Left cardiac atrium (tissue), 4 donors: ENCODE measurements at regions not wholly inside any gene's neighbourhood (a gene's known extent, or its start where the extent isn't known, plus 50 kb on each side); places are given as distances from the start of the nearest gene placed in this dataset.
"Not testable (repeated sequence)": the region's sequence is repeated elsewhere in the genome, so short reads cannot be mapped to it uniquely, and the experiment has no call there.

ENCODE experiments used
- ATAC-seq, 2 donors: fragments of 200-7000 bp; cut with Tn5 transposase; one replicate each; pipeline ENCODE4 v1.9.1; 2020; ENCODE audit warnings: mild to moderate bottlenecking in 2 of 2, moderate library complexity in 2 of 2
- DNase-seq: peaks from one replicate; pipeline ENCODE4 v3.0.0-alpha.2; 2020
- intact Hi-C, 2 donors: fragments of 100-400 bp; cut with DNase I; formaldehyde crosslinking; loops; one replicate each; pipeline versions ENCODE4 v1.14.1 to v1.15.1; 2022 to 2023
- donor health status: DM: no; HTN: yes; CAD: no.
- donor health status: DM: no; HTN: yes; CAD: no; lungs with severe emphysema.
- donor health status: DM: yes; HTN: yes; CAD: no.
- donor health status: Dilated cardiomyopathy.

- no peak for ATAC-seq
- DNase-seq: no peak
- intact Hi-C loops: no loop called here
Measured at GRCh38 chr5:97554977-97555643, 372.1 kb upstream of the RIOK2 start.

GRCh38 chr5:97555644-97555981 lies 372.6 kb upstream of the RIOK2 start:
- ATAC-seq (no peak), DNase-seq (no peak)
- intact Hi-C loops: no loop called here

- DNase-seq: no peak
Measured at GRCh38 chr5:97559827-97560598, 377.0 kb upstream of the RIOK2 start.

GRCh38 chr5:97560599-97560993 lies 377.5 kb upstream of the RIOK2 start:
- DNase-seq: no peak
- no peak for ATAC-seq

More at GRCh38 chr5:97559827-97560598, 377.0 kb upstream of the RIOK2 start:
- intact Hi-C loops: no loop called here
- no peak for ATAC-seq

GRCh38 chr5:97563050-97563657 lies 380.1 kb upstream of the RIOK2 start:
- ATAC-seq (no peak), DNase-seq (no peak)
- intact Hi-C loops: no loop called here

More at GRCh38 chr5:97560599-97560993, 377.5 kb upstream of the RIOK2 start:
- intact Hi-C loops: no loop called here

- intact Hi-C loops: no loop called here
Measured at GRCh38 chr5:97568382-97568781, 385.3 kb upstream of the RIOK2 start.

GRCh38 chr5:97570242-97570641 lies 387.2 kb upstream of the RIOK2 start:
- no peak for DNase-seq
- no peak for ATAC-seq
- intact Hi-C loops: no loop called here

More at GRCh38 chr5:97568382-97568781, 385.3 kb upstream of the RIOK2 start:
- DNase-seq (no peak), ATAC-seq (no peak)

GRCh38 chr5:97575322-97575721 lies 392.3 kb upstream of the RIOK2 start:
- no peak for ATAC-seq
- no peak for DNase-seq
- intact Hi-C loops: no loop called here

GRCh38 chr5:97576956-97577355 lies 393.9 kb upstream of the RIOK2 start:
- intact Hi-C loops: no loop called here
- ATAC-seq: no peak

GRCh38 chr5:97579977-97580376 lies 396.9 kb upstream of the RIOK2 start:
- intact Hi-C loops: not testable (repeated sequence)
- peak; percentile 9 for DNase-seq

More at GRCh38 chr5:97576956-97577355, 393.9 kb upstream of the RIOK2 start:
- DNase-seq: no peak

GRCh38 chr5:97580746-97581145 lies 397.7 kb upstream of the RIOK2 start:
- no peak for ATAC-seq

More at GRCh38 chr5:97579977-97580376, 396.9 kb upstream of the RIOK2 start:
- not testable (repeated sequence) for ATAC-seq

GRCh38 chr5:97591781-97592180 lies 408.7 kb upstream of the RIOK2 start:
- intact Hi-C loops: no loop called here
- DNase-seq (no peak), ATAC-seq (no peak)

More at GRCh38 chr5:97580746-97581145, 397.7 kb upstream of the RIOK2 start:
- no peak for DNase-seq
- intact Hi-C loops: no loop called here

- intact Hi-C loops: no loop called here
- no peak for ATAC-seq
Measured at GRCh38 chr5:97600486-97600885, 417.4 kb upstream of the RIOK2 start.

GRCh38 chr5:97601651-97602050 lies 418.6 kb upstream of the RIOK2 start:
- intact Hi-C loops: no loop called here
- ATAC-seq: no peak
- no peak for DNase-seq

More at GRCh38 chr5:97600486-97600885, 417.4 kb upstream of the RIOK2 start:
- DNase-seq: no peak

GRCh38 chr5:97606531-97606930 lies 423.5 kb upstream of the RIOK2 start:
- DNase-seq: no peak
- ATAC-seq: no peak
- intact Hi-C loops: no loop called here

GRCh38 chr5:97608501-97608900 lies 425.5 kb upstream of the RIOK2 start:
- ATAC-seq (no peak), DNase-seq (no peak)
- intact Hi-C loops: no loop called here

- ATAC-seq (no peak), DNase-seq (no peak)
- intact Hi-C loops: no loop called here
Measured at GRCh38 chr5:97618721-97619120, 435.7 kb upstream of the RIOK2 start.

GRCh38 chr5:97623441-97623840 lies 440.4 kb upstream of the RIOK2 start:
- ATAC-seq (no peak), DNase-seq (no peak)
- intact Hi-C loops: no loop called here

GRCh38 chr5:97624886-97625285 lies 441.8 kb upstream of the RIOK2 start:
- intact Hi-C loops: no loop called here
- ATAC-seq: no peak
- DNase-seq: no peak

GRCh38 chr5:97627272-97627671 lies 444.2 kb upstream of the RIOK2 start:
- ATAC-seq: no peak

More at GRCh38 chr5:97627272-97627671, 444.2 kb upstream of the RIOK2 start:
- intact Hi-C loops: no loop called here
- no peak for DNase-seq
